K562 (cell line): ENCODE measurements at regions not wholly inside any gene's neighbourhood (a gene's known extent, or its start where the extent isn't known, plus 50 kb on each side); places are given as distances from the start of the nearest gene placed in this dataset.

ENCODE experiments used
- CEBPB ChIP-seq: fragments of 450-650 bp; IDR thresholded peaks from 2 replicates; pipeline ENCODE4 v1.6.1; 2016; ENCODE audit warnings: missing genetic modification characterization, missing compliant biosample characterization
- DACH1 ChIP-seq: fragments of 450-650 bp; IDR thresholded peaks from 2 replicates; pipeline ENCODE4 v1.6.1; 2018; ENCODE audit not compliant: partially characterized antibody
- HINFP ChIP-seq: fragments of 450-650 bp; conservative IDR thresholded peaks from 2 replicates; pipeline ENCODE4 v1.6.1; 2016; ENCODE audit warnings: missing genetic modification characterization, low read depth, mild to moderate bottlenecking, control low read depth, missing compliant biosample characterization
- JUNB ChIP-seq: fragments of 450-650 bp; formaldehyde crosslinking; conservative IDR thresholded peaks from 2 replicates; pipeline ENCODE4 v1.4.0; 2020; ENCODE audit warnings: mild to moderate bottlenecking
- MAFK ChIP-seq: IDR thresholded peaks from 2 replicates; pipeline ENCODE4 v1.6.1; 2011; ENCODE audit warnings: low read length, improper control_type of control experiment
- MTA2 ChIP-seq: fragments of 450-650 bp; IDR thresholded peaks from 2 replicates; pipeline ENCODE4 v1.6.1; 2016; ENCODE audit warnings: low read depth
- PML ChIP-seq: IDR thresholded peaks from 2 replicates; pipeline ENCODE4 v1.6.1; 2012; ENCODE audit warnings: low read length, inconsistent platforms
- RHOXF2B ChIP-seq: fragments of 250-450 bp; sonication (Bioruptor Pico); conservative IDR thresholded peaks from 2 replicates; pipeline ENCODE4 v1.5.1; 2021
- SAFB ChIP-seq: fragments of 200-400 bp; formaldehyde crosslinking; IDR thresholded peaks from 2 replicates; pipeline ENCODE4 v1.6.1; 2017; ENCODE audit warnings: low read depth, low read length, borderline replicate concordance
- SMAD4 ChIP-seq: fragments of 250-450 bp; sonication (Bioruptor Pico); conservative IDR thresholded peaks from 2 replicates; pipeline ENCODE4 v1.8.0; 2021; ENCODE audit warnings: inconsistent platforms, mild to moderate bottlenecking, moderate library complexity
- TEAD4 ChIP-seq, 2 experiments: sonication (generic) in 1 of 2; formaldehyde crosslinking in 1 of 2; IDR thresholded peaks; 2 replicates each; pipeline versions ENCODE4 v1.6.1 to v1.8.0; 2012 to 2022; ENCODE audit warnings: borderline replicate concordance in 1 of 2, inconsistent platforms in 1 of 2, low read length in 1 of 2, mild to moderate bottlenecking in 1 of 2, missing genetic modification reagents in 1 of 2
- YY1 ChIP-seq, 3 experiments: IDR thresholded peaks; 2 replicates each; pipeline ENCODE4 v1.6.1; 2011; ENCODE audit warnings: low read length in 2 of 3, mild to moderate bottlenecking in 2 of 3, moderate library complexity in 2 of 3, borderline replicate concordance in 1 of 3, control low read depth in 1 of 3, low read depth in 1 of 3; ENCODE audit not compliant: insufficient read depth in 3 of 3, insufficient replicate concordance in 2 of 3, control insufficient read depth in 1 of 3, insufficient read length in 1 of 3; ENCODE audit errors: extremely low read depth in 1 of 3
- TF ChIP-seq, protein P1 (sequence below), 2 experiments: fragments of 450-650 bp; formaldehyde crosslinking in 1 of 2; IDR thresholded peaks; 2 replicates each; pipeline versions ENCODE4 v1.4.0 to v1.6.1; 2014 to 2020; ENCODE audit warnings: mild to moderate bottlenecking in 2 of 2, borderline replicate concordance in 1 of 2, low read depth in 1 of 2
- TF ChIP-seq, protein P2 (sequence below): fragments of 450-650 bp; IDR thresholded peaks from 2 replicates; pipeline ENCODE4 v1.6.1; 2018; ENCODE audit warnings: mild to moderate bottlenecking, low read depth; ENCODE audit not compliant: partially characterized antibody

GRCh38 chr2:55115761-55116597 is 65.7 kb upstream of the RTN4 start (continued):
- TF ChIP-seq TEAD4 (IDR thresholded peaks at IDR 0.05; ENCODE audit: low read length) (peak; percentile 78), TEAD4 (CRISPR knock-in tag; IDR thresholded peaks at IDR 0.05; ENCODE audit: borderline replicate concordance) (no peak), RHOXF2B (peak; percentile 86), CEBPB (tag) (peak; percentile 73), PML (peak; percentile 67; the same call in 1 of the 2 replicates), YY1 (IDR thresholded peaks at IDR 0.05; ENCODE audit: borderline replicate concordance in 1 of 3, control insufficient read depth in 1 of 3, extremely low read depth in 1 of 3, insufficient read depth in 3 of 3, insufficient read length in 1 of 3, insufficient replicate concordance in 2 of 3, low read depth in 1 of 3, low read length in 2 of 3) (peak in 1 of 3 experiments; percentile 11), SMAD4 (CRISPR knock-in tag) (peak; percentile 89), DACH1 (peak; percentile 74), JUNB (CRISPR knock-in tag) (peak; percentile 69; the same call in 1 of the 2 replicates), SAFB (no peak), MTA2 (peak; percentile 22; the same call in 1 of the 2 replicates), MAFK (peak; percentile 48), HINFP (tag) (peak; percentile 56; the same call in 1 of the 2 replicates)
- TF ChIP-seq, protein P1, sequence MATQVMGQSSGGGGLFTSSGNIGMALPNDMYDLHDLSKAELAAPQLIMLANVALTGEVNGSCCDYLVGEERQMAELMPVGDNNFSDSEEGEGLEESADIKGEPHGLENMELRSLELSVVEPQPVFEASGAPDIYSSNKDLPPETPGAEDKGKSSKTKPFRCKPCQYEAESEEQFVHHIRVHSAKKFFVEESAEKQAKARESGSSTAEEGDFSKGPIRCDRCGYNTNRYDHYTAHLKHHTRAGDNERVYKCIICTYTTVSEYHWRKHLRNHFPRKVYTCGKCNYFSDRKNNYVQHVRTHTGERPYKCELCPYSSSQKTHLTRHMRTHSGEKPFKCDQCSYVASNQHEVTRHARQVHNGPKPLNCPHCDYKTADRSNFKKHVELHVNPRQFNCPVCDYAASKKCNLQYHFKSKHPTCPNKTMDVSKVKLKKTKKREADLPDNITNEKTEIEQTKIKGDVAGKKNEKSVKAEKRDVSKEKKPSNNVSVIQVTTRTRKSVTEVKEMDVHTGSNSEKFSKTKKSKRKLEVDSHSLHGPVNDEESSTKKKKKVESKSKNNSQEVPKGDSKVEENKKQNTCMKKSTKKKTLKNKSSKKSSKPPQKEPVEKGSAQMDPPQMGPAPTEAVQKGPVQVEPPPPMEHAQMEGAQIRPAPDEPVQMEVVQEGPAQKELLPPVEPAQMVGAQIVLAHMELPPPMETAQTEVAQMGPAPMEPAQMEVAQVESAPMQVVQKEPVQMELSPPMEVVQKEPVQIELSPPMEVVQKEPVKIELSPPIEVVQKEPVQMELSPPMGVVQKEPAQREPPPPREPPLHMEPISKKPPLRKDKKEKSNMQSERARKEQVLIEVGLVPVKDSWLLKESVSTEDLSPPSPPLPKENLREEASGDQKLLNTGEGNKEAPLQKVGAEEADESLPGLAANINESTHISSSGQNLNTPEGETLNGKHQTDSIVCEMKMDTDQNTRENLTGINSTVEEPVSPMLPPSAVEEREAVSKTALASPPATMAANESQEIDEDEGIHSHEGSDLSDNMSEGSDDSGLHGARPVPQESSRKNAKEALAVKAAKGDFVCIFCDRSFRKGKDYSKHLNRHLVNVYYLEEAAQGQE (IDR thresholded peaks at IDR 0.05; ENCODE audit: borderline replicate concordance): peak; percentile 6; the same call in 1 of the 2 replicates
- TF ChIP-seq, protein P1 (CRISPR knock-in tag; IDR thresholded peaks at IDR 0.05; ENCODE audit: low read depth): no peak
- TF ChIP-seq, protein P2, sequence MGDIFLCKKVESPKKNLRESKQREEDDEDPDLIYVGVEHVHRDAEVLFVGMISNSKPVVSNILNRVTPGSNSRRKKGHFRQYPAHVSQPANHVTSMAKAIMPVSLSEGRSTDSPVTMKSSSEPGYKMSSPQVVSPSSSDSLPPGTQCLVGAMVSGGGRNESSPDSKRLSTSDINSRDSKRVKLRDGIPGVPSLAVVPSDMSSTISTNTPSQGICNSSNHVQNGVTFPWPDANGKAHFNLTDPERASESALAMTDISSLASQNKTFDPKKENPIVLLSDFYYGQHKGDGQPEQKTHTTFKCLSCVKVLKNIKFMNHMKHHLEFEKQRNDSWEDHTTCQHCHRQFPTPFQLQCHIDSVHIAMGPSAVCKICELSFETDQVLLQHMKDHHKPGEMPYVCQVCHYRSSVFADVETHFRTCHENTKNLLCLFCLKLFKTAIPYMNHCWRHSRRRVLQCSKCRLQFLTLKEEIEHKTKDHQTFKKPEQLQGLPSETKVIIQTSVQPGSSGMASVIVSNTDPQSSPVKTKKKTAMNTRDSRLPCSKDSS: no peak
